Body of pancreas (tissue), 4 donors: ENCODE measurements at regions not wholly inside any gene's neighbourhood (a gene's known extent, or its start where the extent isn't known, plus 50 kb on each side); places are given as distances from the start of the nearest gene placed in this dataset.

Source experiments
- ATAC-seq: fragments of 150-250 bp; one replicate; pipeline ENCODE4 v1.9.1; 2016
- DNase-seq, 4 donors: peaks; one replicate each; pipeline ENCODE4 v3.0.0-alpha.2; 2019
- H3K27ac ChIP-seq, 4 donors: fragments of 200-600 bp; sonication (generic); 1 replicate in 3 of 4; 2 replicates in 1 of 4; pipeline versions ENCODE4 v1.5.1 to v1.6.1; 2016 to 2019; ENCODE audit warnings: mild to moderate bottlenecking in 1 of 4, mixed read lengths in 1 of 4, moderate library complexity in 1 of 4
- H3K27me3 ChIP-seq, 2 donors: fragments of 200-600 bp; sonication (generic); one replicate each; pipeline ENCODE4 v1.6.0; 2016; ENCODE audit warnings: mild to moderate bottlenecking in 1 of 2
- H3K36me3 ChIP-seq, 2 donors: fragments of 200-600 bp; sonication (generic); replicated peaks in 1 of 2; 2 replicates each; pipeline ENCODE4 v1.5.1; 2016; ENCODE audit warnings: low read depth in 2 of 2; ENCODE audit not compliant: insufficient read depth in 1 of 2
- H3K4me1 ChIP-seq: fragments of 200-600 bp; sonication (generic); one replicate; pipeline ENCODE4 v1.6.0; 2016
- H3K4me3 ChIP-seq, 2 donors: fragments of 200-600 bp; sonication (generic); 1 replicate in 1 of 2; 2 replicates in 1 of 2; pipeline ENCODE4 v1.5.1; 2016 to 2019
- H3K9me3 ChIP-seq, 3 donors: fragments of 200-600 bp; sonication (generic); 1 replicate in 2 of 3; 2 replicates in 1 of 3; pipeline ENCODE4 v1.5.1; 2016
- CTCF ChIP-seq, 7 experiments: fragments of 450-650 bp in 4 of 7; fragments of 200-600 bp in 3 of 7; sonication (generic) in 3 of 7; IDR thresholded peaks; one replicate each; pipeline ENCODE4 v1.5.1; 2016 to 2019; ENCODE audit warnings: antibody characterized with exemption in 7 of 7
- POLR2A ChIP-seq, 3 donors: fragments of 450-650 bp; IDR thresholded peaks; one replicate each; pipeline ENCODE4 v1.6.1; 2016; ENCODE audit warnings: antibody characterized with exemption in 3 of 3, mild to moderate bottlenecking in 2 of 3
- WGBS, 2 donors: methylation state at CpG; one replicate each; pipeline ENCODE4 v1.1.5; 2017; 5-methylcytosine and 5-hydroxymethylcytosine counted together
- intact Hi-C: fragments of 100-400 bp; cut with DNase I; formaldehyde crosslinking; loops from one replicate; pipeline ENCODE4 v1.15.1; 2023

DNA sequence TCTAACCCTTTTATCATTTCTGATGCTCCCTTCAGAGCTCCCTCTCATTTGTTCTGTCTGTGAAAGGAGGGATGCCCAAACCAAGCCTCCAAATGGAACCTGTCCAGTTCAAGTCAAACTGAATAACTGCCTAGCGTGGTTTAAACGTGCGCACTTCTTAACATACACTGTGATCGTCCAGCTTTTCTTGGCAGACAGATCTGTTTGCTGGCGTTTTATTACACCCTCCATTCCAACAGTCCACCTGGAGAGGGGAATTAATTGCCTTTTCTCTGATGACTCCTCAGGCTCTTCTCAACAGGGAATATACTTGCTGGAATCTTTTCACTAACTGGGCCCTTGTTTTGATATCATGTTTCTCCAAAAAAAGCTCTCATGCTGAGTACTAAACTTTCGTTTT, 379.2 kb upstream of the POU3F3 start:
- ATAC-seq, result no peak

GRCh38 chr2:104476075-104476474, 377.8 kb upstream of the POU3F3 start:
- 32 to 46% methylated on average over 3 of the region's 3 CpGs for WGBS, 2 donors
- Histone ChIP-seq H3K4me3 (no peak overlapping the region), H3K27ac (no peak overlapping the region), H3K36me3 (no peaks in the 10 kb centered on the region), H3K4me1 (no peaks in the 10 kb centered on the region), H3K27me3 (no peaks in the 10 kb centered on the region), H3K9me3 (no peaks in the 10 kb centered on the region)
- no peak for TF ChIP-seq POLR2A (IDR thresholded peaks at IDR 0.05)
- TF ChIP-seq CTCF (IDR thresholded peaks at IDR 0.05), result no peak
- DNase-seq (no peak), ATAC-seq (no peak)
- intact Hi-C loops, result no loop called here

More for the DNA sequence above, 379.2 kb upstream of the POU3F3 start:
- Histone ChIP-seq H3K27ac (no peak overlapping the region), H3K27me3 (no peaks in the 10 kb centered on the region), H3K4me1 (no peaks in the 10 kb centered on the region), H3K36me3 (no peaks in the 10 kb centered on the region), H3K9me3 (no peaks in the 10 kb centered on the region), H3K4me3 (no peak overlapping the region)
- DNase-seq, result no peak
- WGBS, 2 donors, result 66 to 68% methylated on average over 6 of the region's 6 CpGs
- intact Hi-C loops, result no loop called here
- TF ChIP-seq CTCF (IDR thresholded peaks at IDR 0.05) (no peak), POLR2A (IDR thresholded peaks at IDR 0.05) (no peak)

- no peak for TF ChIP-seq POLR2A (IDR thresholded peaks at IDR 0.05)
- no peaks in the 10 kb centered on the region for H3K4me1 ChIP-seq
- WGBS, 2 donors, result 13 to 22% methylated on average over 4 of the region's 4 CpGs
- H3K9me3 ChIP-seq, result no peaks in the 10 kb centered on the region
- ATAC-seq (no peak), DNase-seq (no peak)
- intact Hi-C loops, result no loop called here
- H3K27me3 ChIP-seq, result no peaks in the 10 kb centered on the region
- no peaks in the 10 kb centered on the region for H3K36me3 ChIP-seq
- H3K4me3 ChIP-seq, result no peak overlapping the region
- H3K27ac ChIP-seq, result no peak overlapping the region
Observed at GRCh38 chr2:104476563-104476988, 377.3 kb upstream of the POU3F3 start.

DNA sequence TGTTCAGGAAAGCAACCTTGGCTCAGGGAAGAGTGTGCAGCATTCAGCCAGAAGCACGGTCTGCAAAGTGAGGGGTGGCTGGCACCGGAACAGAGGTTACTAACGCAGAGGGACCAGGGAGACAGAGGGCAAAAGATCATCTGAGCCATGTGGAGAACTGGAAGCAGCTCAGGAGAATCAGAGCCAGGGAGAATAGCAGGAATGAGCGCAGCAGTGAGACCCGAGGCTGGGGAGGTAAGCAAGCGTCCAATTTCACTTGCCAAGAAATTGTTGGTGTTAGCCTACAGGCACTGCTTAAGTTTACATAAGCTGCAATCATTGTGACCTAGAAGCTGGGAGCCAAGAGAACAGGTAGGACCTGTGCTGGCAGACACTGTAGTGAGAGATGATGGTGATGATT, 372.6 kb upstream of the POU3F3 start:
- Histone ChIP-seq H3K27ac (no peak overlapping the region), H3K9me3 (no peaks in the 10 kb centered on the region), H3K36me3 (no peaks in the 10 kb centered on the region), H3K4me1 (no peaks in the 10 kb centered on the region), H3K27me3 (no peaks in the 10 kb centered on the region), H3K4me3 (no peak overlapping the region)
- DNase-seq, result no peak
- 54 to 59% methylated on average over 6 of the region's 6 CpGs for WGBS, 2 donors
- ATAC-seq, result no peak
- TF ChIP-seq CTCF (IDR thresholded peaks at IDR 0.05) (no peak), POLR2A (IDR thresholded peaks at IDR 0.05) (no peak)
- intact Hi-C loops, result no loop called here

GRCh38 chr2:104487366-104487765, 366.5 kb upstream of the POU3F3 start:
- no peak for TF ChIP-seq CTCF (IDR thresholded peaks at IDR 0.05)
- TF ChIP-seq POLR2A (IDR thresholded peaks at IDR 0.05), result no peak
- Histone ChIP-seq H3K36me3 (no peaks in the 10 kb centered on the region), H3K9me3 (no peaks in the 10 kb centered on the region), H3K4me3 (no peak overlapping the region), H3K27me3 (no peaks in the 10 kb centered on the region), H3K27ac (no peak overlapping the region), H3K4me1 (no peaks in the 10 kb centered on the region)
- ATAC-seq (no peak), DNase-seq (no peak)
- intact Hi-C loops, result no loop called here
- 65 to 78% methylated on average over 4 of the region's 4 CpGs for WGBS, 2 donors
